GM12878 (cell line): ENCODE measurements at regions not wholly inside any gene's neighbourhood (a gene's known extent, or its start where the extent isn't known, plus 50 kb on each side); places are given as distances from the start of the nearest gene placed in this dataset.

Source experiments
- ATAC-seq: fragments of 200-7000 bp; cut with Tn5 transposase; 3 replicates; pipeline ENCODE4 v1.9.1; 2020; ENCODE audit warnings: mild to moderate bottlenecking, moderate library complexity
- BruUV-seq: library from RNA; stranded (reverse); fragments of 400-500 nt; replicated peaks from 2 replicates; lab custom pipeline; 2021; lab: Mats Ljungman, UMichigan
- CTCF ChIA-PET: fragments of 300-600 bp; sonication (Branson Sonifier 250); formaldehyde crosslinking; extraction: SDS; loops from one replicate; lab custom pipeline; 2021; ENCODE audit warnings: inconsistent platforms; lab: Yijun Ruan, JAX
- POLR2A ChIA-PET: fragments of 350-600 bp; formaldehyde crosslinking; extraction: SDS; loops from one replicate; lab custom pipeline; 2021; ENCODE audit warnings: inconsistent platforms; lab: Charles Lee
- RAD21 ChIA-PET: fragments of 300-600 bp; sonication (Branson Sonifier 250); formaldehyde crosslinking; loops from one replicate; lab custom pipeline; 2023; ENCODE audit warnings: antibody characterized with exemption; ENCODE audit not compliant: unreplicated experiment; lab: Charles Lee
- SMC1A ChIA-PET: fragments of 300-600 bp; sonication (Branson Sonifier 250); formaldehyde crosslinking; loops from one replicate; lab custom pipeline; 2023; ENCODE audit not compliant: unreplicated experiment, uncharacterized antibody; lab: Charles Lee
- DNase-seq: peaks from one replicate; pipeline ENCODE4 v3.0.0-alpha.2; 2011; ENCODE audit warnings: low read depth, low spot score
- FAIRE-seq: peaks from 3 replicates; lab custom pipeline; 2011; peaks lifted over from hg19 to GRCh38; lab: Jason Lieb, UNC
- H2AFZ ChIP-seq: 2 replicates; pipeline ENCODE4 v1.6.0; 2011; ENCODE audit warnings: low read depth, low read length, control low read depth; ENCODE audit not compliant: control insufficient read depth
- H3K27ac ChIP-seq: 2 replicates; pipeline ENCODE4 v1.5.1; 2011; ENCODE audit warnings: control low read depth; ENCODE audit not compliant: control insufficient read depth, insufficient read depth
- H3K27me3 ChIP-seq, 2 experiments: replicated peaks in 1 of 2; 2 replicates each; pipeline versions ENCODE4 v1.6.0 to v1.6.1; 2011; ENCODE audit warnings: low read length in 1 of 2; ENCODE audit not compliant: control insufficient read depth in 2 of 2, insufficient read depth in 2 of 2
- H3K36me3 ChIP-seq, 2 experiments: 2 replicates each; pipeline ENCODE4 v1.5.1; 2011; ENCODE audit warnings: low read length in 1 of 2; ENCODE audit not compliant: control insufficient read depth in 2 of 2, insufficient read depth in 2 of 2
- H3K4me1 ChIP-seq: 2 replicates; pipeline ENCODE4 v1.6.1; 2011; ENCODE audit warnings: mild to moderate bottlenecking, low read length, moderate library complexity, mixed read lengths; ENCODE audit not compliant: control insufficient read depth, insufficient read depth
- H3K4me2 ChIP-seq: 2 replicates; pipeline ENCODE4 v1.6.0; 2011; ENCODE audit warnings: control low read depth; ENCODE audit not compliant: control insufficient read depth, insufficient read depth
- H3K4me3 ChIP-seq: fragments of 200-600 bp; sonication (generic); 2 replicates; pipeline ENCODE4 v1.5.1; 2016
- H3K79me2 ChIP-seq: 2 replicates; pipeline ENCODE4 v1.6.0; 2011; ENCODE audit warnings: low read length; ENCODE audit not compliant: control insufficient read depth, insufficient read depth
- H3K9ac ChIP-seq: 2 replicates; pipeline ENCODE4 v1.8.0; 2011; ENCODE audit warnings: low read length, control low read depth, mixed read lengths; ENCODE audit not compliant: control insufficient read depth, insufficient read depth
- H3K9me3 ChIP-seq: replicated peaks from 3 replicates; pipeline ENCODE4 v1.5.1; 2011; ENCODE audit warnings: mild to moderate bottlenecking, low read length; ENCODE audit not compliant: control insufficient read depth, insufficient read depth
- H4K20me1 ChIP-seq: 2 replicates; pipeline ENCODE4 v1.6.0; 2011; ENCODE audit not compliant: control insufficient read depth, insufficient read depth
- ASH2L ChIP-seq: fragments of 300-600, 200-600 bp; sonication (generic); IDR thresholded peaks from 2 replicates; pipeline ENCODE4 v1.6.1; 2017; ENCODE audit warnings: low read depth, mild to moderate bottlenecking, borderline replicate concordance
- BMI1 ChIP-seq: fragments of 450-650 bp; IDR thresholded peaks from 2 replicates; pipeline ENCODE4 v1.6.1; 2016; ENCODE audit warnings: mild to moderate bottlenecking, moderate library complexity, borderline replicate concordance
- CREM ChIP-seq: IDR thresholded peaks from 2 replicates; pipeline ENCODE4 v1.6.1; 2014; ENCODE audit warnings: antibody characterized with exemption, low read depth
- ESRRA ChIP-seq: IDR thresholded peaks from 2 replicates; pipeline ENCODE4 v1.6.1; 2012; ENCODE audit warnings: mild to moderate bottlenecking, low read length, improper control_type of control experiment
- IRF4 ChIP-seq: IDR thresholded peaks from 2 replicates; pipeline ENCODE4 v1.6.1; 2011; ENCODE audit warnings: low read depth, low read length
- NR2C2 ChIP-seq: IDR thresholded peaks from 2 replicates; pipeline ENCODE4 v1.6.1; 2011; ENCODE audit warnings: borderline replicate concordance, low read depth; ENCODE audit not compliant: control insufficient read depth, insufficient read length
- RAD21 ChIP-seq: IDR thresholded peaks from 2 replicates; pipeline ENCODE4 v1.6.1; 2011; ENCODE audit warnings: mild to moderate bottlenecking, low read depth, low read length, moderate library complexity; ENCODE audit not compliant: insufficient read depth
- ZNF24 ChIP-seq: fragments of 450-650 bp; IDR thresholded peaks from 2 replicates; pipeline ENCODE4 v1.6.1; 2017; ENCODE audit warnings: antibody characterized with exemption, mild to moderate bottlenecking
- WGBS: methylation state at CpG from one replicate; pipeline ENCODE4 v1.1.6; 2016; ENCODE audit warnings: low lambda C conversion rate; ENCODE audit not compliant: insufficient replicate concordance, insufficient coverage; ENCODE audit errors: missing lambda C conversion rate; 5-methylcytosine and 5-hydroxymethylcytosine counted together
- in situ Hi-C: fragments of 300-500 bp; cut with MboI; formaldehyde crosslinking; loops from 9 replicates; pipeline ENCODE4 v1.14.3; 2018; ENCODE audit warnings: mixed read lengths
- intact Hi-C: fragments of 100-400 bp; cut with micrococcal nuclease; formaldehyde crosslinking; loops from one replicate; pipeline ENCODE4 v1.14.2; 2022; ENCODE audit not compliant: unreplicated experiment
- TF ChIP-seq, protein P1 (sequence below): IDR thresholded peaks from 2 replicates; pipeline ENCODE4 v1.6.1; 2011; ENCODE audit warnings: borderline replicate concordance, low read depth, mild to moderate bottlenecking, moderate library complexity, low read length; ENCODE audit not compliant: insufficient read depth, poor library complexity, severe bottlenecking
- TF ChIP-seq, protein P2 (sequence below): fragments of 450-650 bp; IDR thresholded peaks from 2 replicates; pipeline ENCODE4 v1.6.1; 2016; ENCODE audit warnings: mild to moderate bottlenecking
- TF ChIP-seq, protein P3 (sequence below): fragments of 450-650 bp; IDR thresholded peaks from 2 replicates; pipeline ENCODE4 v1.6.1; 2017; ENCODE audit warnings: mild to moderate bottlenecking, low read depth, inconsistent platforms; ENCODE audit not compliant: poor library complexity, severe bottlenecking
- TF ChIP-seq, protein P4 (sequence below): fragments of 450-650 bp; IDR thresholded peaks from 2 replicates; pipeline ENCODE4 v1.6.1; 2016; ENCODE audit warnings: mild to moderate bottlenecking

DNA sequence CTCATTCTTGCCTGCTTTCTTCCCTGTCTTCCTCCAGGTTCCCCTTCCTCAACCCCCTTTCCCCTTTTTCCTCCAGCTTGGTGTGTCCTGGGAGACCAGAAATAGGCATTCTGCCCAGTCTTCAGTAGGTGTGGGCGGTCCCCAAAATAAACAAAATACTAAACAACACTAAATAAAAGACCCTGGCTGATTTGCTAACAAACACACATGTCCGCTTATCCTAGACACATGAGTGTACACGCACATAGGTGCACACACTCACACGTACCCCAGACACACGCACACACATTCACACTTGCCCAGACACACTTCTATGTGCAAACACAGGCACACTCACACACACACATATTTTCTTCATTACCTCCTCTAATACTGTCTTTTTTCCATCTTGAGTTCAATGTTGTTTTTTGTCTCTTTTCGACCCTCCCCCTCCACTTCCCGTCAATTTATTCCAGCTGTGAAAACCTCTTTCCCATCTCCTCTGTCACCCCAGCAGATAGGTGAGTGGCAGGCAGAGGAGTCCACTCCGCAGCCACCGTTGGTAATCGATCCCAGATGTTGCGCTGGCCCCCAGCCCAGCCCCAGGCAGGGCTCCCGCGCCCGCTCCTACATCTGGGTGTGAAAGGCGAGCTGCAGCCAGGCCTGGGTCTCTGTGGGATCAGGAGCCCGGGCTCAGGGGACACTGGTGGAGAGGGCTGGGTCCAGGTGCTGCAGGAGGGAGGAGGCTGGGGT is 56.9 kb upstream of the FOXP4 start:
- Histone ChIP-seq H4K20me1 (no peaks in the 10 kb centered on the region), H2AFZ (peak overlapping the region; percentile 51; the same call in 1 of the 2 replicates), H3K4me1 (peaks cover 52% of the 10 kb centered on the region), H3K9ac (no peak overlapping the region), H3K4me2 (peak overlapping the region; percentile 44; the same call in 1 of the 2 replicates), H3K4me3 (no peak overlapping the region), H3K9me3 (no peaks in the 10 kb centered on the region), H3K27me3 (no peaks in the 10 kb centered on the region), H3K36me3 (no peaks in the 10 kb centered on the region), H3K79me2 (no peaks in the 10 kb centered on the region), H3K27ac (peak overlapping the region; percentile 68)
- intact Hi-C loops (loop anchor here (5.0 kb wide), 2 partner anchors 43 to 58 kb away; partner anchors contain the start of gene FOXP4), in situ Hi-C loops (no loop called here)
- no peak for FAIRE-seq
- 83% methylated on average over 16 of the region's 16 CpGs for WGBS
- RAD21 ChIA-PET = interaction anchor here (0.9 to 2.1 kb wide), 6 partner anchors 10 to 44 kb away, joined by 3 to 6 read pairs (median 4); no protein-coding TSS in a partner anchor
- POLR2A ChIA-PET = interaction anchor here (0.6 to 2.2 kb wide), 5 partner anchors 9 to 43 kb away, joined by 3 to 12 read pairs (median 3); no protein-coding TSS in a partner anchor
- BruUV-seq = TSS peak; percentile 84
- SMC1A ChIA-PET = interaction anchor here (1.2 to 2.0 kb wide), 4 partner anchors 20 to 65 kb away, joined by 3 to 5 read pairs (median 4); no protein-coding TSS in a partner anchor
- no peak; the same call in 2 of the 3 replicates for ATAC-seq
- DNase-seq = no peak
- CTCF ChIA-PET = interaction anchor here (1.1 kb wide), 1 partner anchor 25 kb away, joined by 6 read pairs; no protein-coding TSS in a partner anchor
- TF ChIP-seq ZNF24 = no peak
- TF ChIP-seq IRF4 = no peak
- no peak for TF ChIP-seq ESRRA
- TF ChIP-seq, protein P1, sequence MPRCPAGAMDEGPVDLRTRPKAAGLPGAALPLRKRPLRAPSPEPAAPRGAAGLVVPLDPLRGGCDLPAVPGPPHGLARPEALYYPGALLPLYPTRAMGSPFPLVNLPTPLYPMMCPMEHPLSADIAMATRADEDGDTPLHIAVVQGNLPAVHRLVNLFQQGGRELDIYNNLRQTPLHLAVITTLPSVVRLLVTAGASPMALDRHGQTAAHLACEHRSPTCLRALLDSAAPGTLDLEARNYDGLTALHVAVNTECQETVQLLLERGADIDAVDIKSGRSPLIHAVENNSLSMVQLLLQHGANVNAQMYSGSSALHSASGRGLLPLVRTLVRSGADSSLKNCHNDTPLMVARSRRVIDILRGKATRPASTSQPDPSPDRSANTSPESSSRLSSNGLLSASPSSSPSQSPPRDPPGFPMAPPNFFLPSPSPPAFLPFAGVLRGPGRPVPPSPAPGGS = peak; percentile 89
- TF ChIP-seq BMI1 = no peak
- no peak for TF ChIP-seq ASH2L
- no peak for TF ChIP-seq CREM
- no peak for TF ChIP-seq RAD21
- TF ChIP-seq, protein P2, sequence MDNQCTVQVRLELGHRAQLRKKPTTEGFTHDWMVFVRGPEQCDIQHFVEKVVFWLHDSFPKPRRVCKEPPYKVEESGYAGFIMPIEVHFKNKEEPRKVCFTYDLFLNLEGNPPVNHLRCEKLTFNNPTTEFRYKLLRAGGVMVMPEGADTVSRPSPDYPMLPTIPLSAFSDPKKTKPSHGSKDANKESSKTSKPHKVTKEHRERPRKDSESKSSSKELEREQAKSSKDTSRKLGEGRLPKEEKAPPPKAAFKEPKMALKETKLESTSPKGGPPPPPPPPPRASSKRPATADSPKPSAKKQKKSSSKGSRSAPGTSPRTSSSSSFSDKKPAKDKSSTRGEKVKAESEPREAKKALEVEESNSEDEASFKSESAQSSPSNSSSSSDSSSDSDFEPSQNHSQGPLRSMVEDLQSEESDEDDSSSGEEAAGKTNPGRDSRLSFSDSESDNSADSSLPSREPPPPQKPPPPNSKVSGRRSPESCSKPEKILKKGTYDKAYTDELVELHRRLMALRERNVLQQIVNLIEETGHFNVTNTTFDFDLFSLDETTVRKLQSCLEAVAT = peak; percentile 48; the same call in 1 of the 2 replicates
- TF ChIP-seq, protein P3, sequence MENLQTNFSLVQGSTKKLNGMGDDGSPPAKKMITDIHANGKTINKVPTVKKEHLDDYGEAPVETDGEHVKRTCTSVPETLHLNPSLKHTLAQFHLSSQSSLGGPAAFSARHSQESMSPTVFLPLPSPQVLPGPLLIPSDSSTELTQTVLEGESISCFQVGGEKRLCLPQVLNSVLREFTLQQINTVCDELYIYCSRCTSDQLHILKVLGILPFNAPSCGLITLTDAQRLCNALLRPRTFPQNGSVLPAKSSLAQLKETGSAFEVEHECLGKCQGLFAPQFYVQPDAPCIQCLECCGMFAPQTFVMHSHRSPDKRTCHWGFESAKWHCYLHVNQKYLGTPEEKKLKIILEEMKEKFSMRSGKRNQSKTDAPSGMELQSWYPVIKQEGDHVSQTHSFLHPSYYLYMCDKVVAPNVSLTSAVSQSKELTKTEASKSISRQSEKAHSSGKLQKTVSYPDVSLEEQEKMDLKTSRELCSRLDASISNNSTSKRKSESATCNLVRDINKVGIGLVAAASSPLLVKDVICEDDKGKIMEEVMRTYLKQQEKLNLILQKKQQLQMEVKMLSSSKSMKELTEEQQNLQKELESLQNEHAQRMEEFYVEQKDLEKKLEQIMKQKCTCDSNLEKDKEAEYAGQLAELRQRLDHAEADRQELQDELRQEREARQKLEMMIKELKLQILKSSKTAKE = no peak
- TF ChIP-seq, protein P4, sequence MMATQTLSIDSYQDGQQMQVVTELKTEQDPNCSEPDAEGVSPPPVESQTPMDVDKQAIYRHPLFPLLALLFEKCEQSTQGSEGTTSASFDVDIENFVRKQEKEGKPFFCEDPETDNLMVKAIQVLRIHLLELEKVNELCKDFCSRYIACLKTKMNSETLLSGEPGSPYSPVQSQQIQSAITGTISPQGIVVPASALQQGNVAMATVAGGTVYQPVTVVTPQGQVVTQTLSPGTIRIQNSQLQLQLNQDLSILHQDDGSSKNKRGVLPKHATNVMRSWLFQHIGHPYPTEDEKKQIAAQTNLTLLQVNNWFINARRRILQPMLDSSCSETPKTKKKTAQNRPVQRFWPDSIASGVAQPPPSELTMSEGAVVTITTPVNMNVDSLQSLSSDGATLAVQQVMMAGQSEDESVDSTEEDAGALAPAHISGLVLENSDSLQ = no peak
- TF ChIP-seq NR2C2 = no peak
